Adipocyte (in vitro differentiated cells): ENCODE measurements at regions not wholly inside any gene's neighbourhood (a gene's known extent, or its start where the extent isn't known, plus 50 kb on each side); places are given as distances from the start of the nearest gene placed in this dataset.
"Not testable (repeated sequence)": the region's sequence is repeated elsewhere in the genome, so short reads cannot be mapped to it uniquely, and the experiment has no call there.

ENCODE experiments used
- DNase-seq: peaks from one replicate; pipeline ENCODE4 v3.0.0-alpha.2; 2015; ENCODE audit warnings: low read depth
- H3K27me3 ChIP-seq: replicated peaks from 2 replicates; pipeline ENCODE4 v1.7.0; 2013; ENCODE audit warnings: mild to moderate bottlenecking, low read length, moderate library complexity; ENCODE audit not compliant: control insufficient read depth, insufficient read depth
- H3K36me3 ChIP-seq: 2 replicates; pipeline ENCODE4 v1.7.0; 2013; ENCODE audit warnings: low read length, mild to moderate bottlenecking, moderate library complexity; ENCODE audit not compliant: control insufficient read depth, insufficient read depth, severe bottlenecking
- H3K4me1 ChIP-seq: 2 replicates; pipeline ENCODE4 v1.7.0; 2013; ENCODE audit warnings: mild to moderate bottlenecking, low read length, moderate library complexity; ENCODE audit not compliant: control insufficient read depth, insufficient read depth
- H3K4me3 ChIP-seq: 2 replicates; pipeline ENCODE4 v1.7.0; 2013; ENCODE audit warnings: mild to moderate bottlenecking, low read length, moderate library complexity
- H3K9ac ChIP-seq: 2 replicates; pipeline ENCODE4 v1.7.0; 2013; ENCODE audit warnings: mild to moderate bottlenecking, low read length, moderate library complexity
- H3K9me3 ChIP-seq: 2 replicates; pipeline ENCODE4 v1.7.0; 2013; ENCODE audit warnings: mild to moderate bottlenecking, low read length, moderate library complexity; ENCODE audit not compliant: control insufficient read depth

GRCh38 chr3:193962986-193963685 lies 172.8 kb upstream of the HES1 start:
- Histone ChIP-seq H3K36me3 (no peaks in the 10 kb centered on the region), H3K27me3 (peaks cover 68% of the 10 kb centered on the region)

DNA sequence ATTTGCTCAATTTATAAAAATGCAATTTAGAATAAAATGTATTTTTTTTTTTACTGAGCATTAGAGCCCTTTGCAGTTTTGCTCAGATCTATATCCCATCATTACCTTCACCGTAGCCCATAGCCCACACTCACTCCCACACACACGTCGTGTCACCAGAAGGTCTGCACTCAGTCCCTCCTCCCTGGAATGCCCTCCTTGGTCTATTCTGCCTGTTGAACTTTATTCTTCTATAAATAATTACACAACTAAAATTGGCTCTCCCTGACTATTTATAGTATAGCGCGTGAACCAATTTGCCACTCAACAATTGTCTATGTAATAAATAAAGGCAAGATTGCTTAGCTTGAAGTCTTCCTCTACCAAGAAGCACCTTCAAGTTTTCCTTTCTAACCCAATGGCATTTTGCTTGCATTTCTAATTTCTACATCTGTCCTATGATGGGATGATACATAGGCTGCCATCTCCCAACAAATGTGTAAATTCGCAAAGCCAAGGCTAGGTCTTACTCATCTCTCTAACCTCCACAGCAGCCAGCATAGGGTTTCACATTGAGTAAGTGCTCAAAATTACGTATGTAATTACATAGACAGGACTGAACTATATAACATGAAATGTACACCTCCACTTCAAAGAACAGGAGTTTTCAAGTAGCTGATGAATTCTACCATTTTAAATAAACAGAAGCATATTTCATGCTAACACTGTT lies 172.0 kb upstream of the HES1 start:
- no peaks in the 10 kb centered on the region for H3K4me1 ChIP-seq
- H3K36me3 ChIP-seq: no peaks in the 10 kb centered on the region
- no peak overlapping the region for H3K9ac ChIP-seq
- no peak for DNase-seq
- no peak overlapping the region for H3K4me3 ChIP-seq
- H3K27me3 ChIP-seq: peaks cover 62% of the 10 kb centered on the region
- H3K9me3 ChIP-seq: peaks cover 2% of the 10 kb centered on the region

More at GRCh38 chr3:193962986-193963685, 172.8 kb upstream of the HES1 start:
- peaks cover 2% of the 10 kb centered on the region for H3K9me3 ChIP-seq
- H3K4me1 ChIP-seq: no peaks in the 10 kb centered on the region
- no peak overlapping the region for H3K4me3 ChIP-seq
- no peak overlapping the region for H3K9ac ChIP-seq
- no peak for DNase-seq

DNA sequence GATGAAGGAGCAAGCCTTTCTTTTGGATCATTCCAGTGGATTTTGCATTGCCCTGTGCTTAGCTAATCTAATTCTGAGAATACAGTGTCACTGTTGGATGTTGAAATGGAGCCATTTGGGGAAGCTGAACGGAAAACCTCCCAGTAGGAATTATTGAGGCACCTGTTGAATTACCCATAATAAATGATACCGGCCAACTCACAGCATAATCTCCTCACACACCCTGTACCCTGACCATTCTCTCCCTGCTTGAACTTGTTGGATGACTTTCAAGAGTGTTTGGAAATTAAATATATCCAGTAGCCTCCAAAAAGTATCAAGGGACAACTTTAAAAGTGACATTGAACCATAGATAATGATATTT lies 171.4 kb upstream of the HES1 start:
- no peaks in the 10 kb centered on the region for H3K36me3 ChIP-seq
- no peaks in the 10 kb centered on the region for H3K4me1 ChIP-seq
- DNase-seq: no peak
- no peak overlapping the region for H3K9ac ChIP-seq
- no peak overlapping the region for H3K4me3 ChIP-seq
- H3K9me3 ChIP-seq: peaks cover 2% of the 10 kb centered on the region
- peaks cover 58% of the 10 kb centered on the region for H3K27me3 ChIP-seq

DNA sequence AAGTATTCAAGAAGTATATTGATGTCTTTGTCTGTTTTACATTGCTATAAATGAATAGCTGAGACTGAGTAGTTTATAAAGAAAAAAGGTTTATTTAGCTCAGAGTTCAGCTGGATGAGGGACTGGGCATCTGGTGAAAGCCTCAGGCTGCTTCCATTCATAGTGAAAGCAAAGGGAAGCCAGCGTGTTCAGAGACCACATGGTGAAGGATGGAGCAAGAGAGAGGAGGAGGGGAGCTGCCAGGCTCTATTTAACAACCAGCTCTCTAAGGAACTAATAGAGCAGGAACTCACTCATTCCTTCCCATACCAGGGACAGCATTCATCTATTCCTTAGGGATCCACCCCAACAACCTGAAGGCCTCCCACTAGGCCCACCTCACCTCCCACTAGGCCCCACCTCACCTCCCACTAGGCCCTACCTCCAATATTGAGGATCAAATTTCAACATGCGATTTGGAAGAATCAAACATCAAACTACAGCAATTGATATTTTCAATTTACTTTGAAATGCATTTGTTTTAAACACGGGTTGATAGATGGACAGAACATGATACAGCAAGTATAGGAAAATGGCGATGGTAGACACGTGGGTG lies 167.5 kb upstream of the HES1 start:
- H3K9ac ChIP-seq: no peak overlapping the region
- DNase-seq: no peak
- H3K9me3 ChIP-seq: no peaks in the 10 kb centered on the region
- peaks cover 5% of the 10 kb centered on the region for H3K4me1 ChIP-seq
- no peaks in the 10 kb centered on the region for H3K36me3 ChIP-seq
- no peak overlapping the region for H3K4me3 ChIP-seq
- H3K27me3 ChIP-seq: peaks cover 42% of the 10 kb centered on the region

DNA sequence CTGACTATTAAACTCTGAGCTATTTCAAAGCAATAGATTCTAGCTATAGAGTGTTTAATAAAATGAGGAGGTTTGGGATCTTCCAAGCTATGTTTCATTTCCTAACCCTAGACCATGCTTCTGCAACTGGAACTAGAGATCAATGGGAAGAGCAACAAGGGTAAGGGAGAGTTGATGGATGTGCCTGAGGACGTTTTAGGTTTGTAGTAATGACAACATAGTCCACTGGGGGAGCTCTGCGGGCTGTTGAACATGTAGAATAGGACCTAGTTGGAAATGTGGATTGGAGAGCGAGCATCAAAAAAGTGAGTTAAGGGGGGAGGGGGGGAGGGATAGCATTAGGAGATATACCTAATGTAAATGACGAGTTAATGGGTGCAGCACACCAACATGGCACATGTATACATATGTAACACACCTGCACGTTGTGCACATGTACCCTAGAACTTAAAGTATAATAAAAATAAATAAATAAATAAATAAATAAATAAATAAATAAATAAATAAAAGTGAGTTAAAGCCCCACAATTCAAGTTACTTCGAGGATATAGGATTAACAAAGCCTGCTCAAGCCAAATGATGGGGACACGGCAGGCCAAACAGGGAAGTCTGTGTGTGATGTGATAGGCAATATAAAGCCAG lies 165.7 kb upstream of the HES1 start:
- H3K9ac ChIP-seq, H3K4me3 ChIP-seq, H3K36me3 ChIP-seq, H3K9me3 ChIP-seq, H3K4me1 ChIP-seq: not testable (repeated sequence)
- peak; percentile 44 for DNase-seq
- H3K27me3 ChIP-seq: peaks cover 46% of the 10 kb centered on the region

DNA sequence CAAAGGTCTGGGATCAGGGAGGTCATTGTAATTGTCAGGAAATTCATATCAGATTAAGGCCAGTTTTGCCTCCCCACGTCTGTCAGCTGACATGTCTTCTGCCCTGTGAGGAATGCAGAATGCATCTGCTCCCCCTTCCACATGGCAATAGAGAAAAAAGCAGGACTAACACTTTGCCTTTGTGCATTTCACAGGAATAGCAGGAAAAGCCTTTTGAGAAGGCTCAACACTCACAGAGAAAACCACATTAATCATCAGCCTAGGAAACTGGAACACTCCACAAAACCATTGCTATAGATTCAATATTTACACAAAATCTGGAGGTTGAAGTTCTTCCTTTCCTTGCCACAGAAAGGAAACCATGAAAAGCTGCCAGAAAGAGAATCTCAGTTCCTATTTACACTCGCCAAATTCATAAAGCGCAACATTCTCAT lies 165.2 kb upstream of the HES1 start:
- peaks cover 5% of the 10 kb centered on the region for H3K4me1 ChIP-seq
- peaks cover 45% of the 10 kb centered on the region for H3K27me3 ChIP-seq
- H3K4me3 ChIP-seq: no peak overlapping the region
- DNase-seq: no peak
- no peaks in the 10 kb centered on the region for H3K9me3 ChIP-seq
- no peaks in the 10 kb centered on the region for H3K36me3 ChIP-seq
- no peak overlapping the region for H3K9ac ChIP-seq

DNA sequence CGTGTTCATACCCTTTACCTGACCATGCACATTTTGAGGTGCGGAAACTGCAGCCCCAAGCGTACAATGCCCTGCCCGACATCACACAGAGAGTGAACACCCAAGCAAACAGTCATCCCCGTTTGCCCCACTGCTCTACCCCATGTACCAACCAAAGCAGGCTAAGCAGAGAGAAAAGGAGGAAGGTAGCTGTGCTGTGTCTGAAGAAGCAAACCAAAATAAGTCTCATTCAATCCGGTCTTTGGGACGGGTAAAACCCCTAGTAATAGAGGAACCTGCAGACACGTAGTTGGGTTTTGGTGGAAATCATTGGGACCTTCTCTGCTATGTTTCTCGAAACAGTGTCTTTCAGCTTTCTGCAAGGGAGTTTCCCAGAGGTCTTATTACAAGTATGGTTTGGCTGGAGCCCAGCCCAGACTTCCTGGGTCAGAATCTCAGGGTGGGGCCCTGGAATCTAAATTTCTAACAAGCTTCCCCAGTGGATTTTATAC lies 164.6 kb upstream of the HES1 start:
- DNase-seq: peak; percentile 30

DNA sequence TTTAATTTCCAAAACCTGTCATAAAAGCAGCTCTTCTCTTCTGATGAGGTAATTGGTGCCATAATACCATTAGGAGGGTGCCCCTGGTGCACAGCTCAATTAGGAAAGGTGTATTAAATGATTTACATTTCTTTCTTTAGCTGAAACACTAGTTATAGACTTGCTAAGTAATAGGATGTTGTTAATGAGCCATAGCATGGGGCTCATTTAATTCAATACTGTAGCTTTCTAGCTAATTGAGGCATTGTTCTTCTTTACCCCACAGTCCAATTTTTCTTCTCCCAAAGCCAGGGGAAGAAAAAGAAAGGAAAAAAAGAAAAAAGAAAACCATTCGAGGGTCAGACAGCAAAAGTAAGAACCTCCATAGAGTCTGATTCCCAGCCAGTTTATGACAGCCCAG lies 164.0 kb upstream of the HES1 start:
- H3K27me3 ChIP-seq: peaks cover 48% of the 10 kb centered on the region
- no peaks in the 10 kb centered on the region for H3K36me3 ChIP-seq
- peaks cover 5% of the 10 kb centered on the region for H3K4me1 ChIP-seq
- no peaks in the 10 kb centered on the region for H3K9me3 ChIP-seq
- H3K9ac ChIP-seq: no peak overlapping the region
- no peak for DNase-seq
- H3K4me3 ChIP-seq: no peak overlapping the region

More for the DNA sequence above, 164.6 kb upstream of the HES1 start:
- Histone ChIP-seq H3K9ac (no peak overlapping the region), H3K4me1 (peaks cover 5% of the 10 kb centered on the region), H3K36me3 (no peaks in the 10 kb centered on the region), H3K4me3 (no peak overlapping the region), H3K9me3 (no peaks in the 10 kb centered on the region), H3K27me3 (peaks cover 48% of the 10 kb centered on the region)

DNA sequence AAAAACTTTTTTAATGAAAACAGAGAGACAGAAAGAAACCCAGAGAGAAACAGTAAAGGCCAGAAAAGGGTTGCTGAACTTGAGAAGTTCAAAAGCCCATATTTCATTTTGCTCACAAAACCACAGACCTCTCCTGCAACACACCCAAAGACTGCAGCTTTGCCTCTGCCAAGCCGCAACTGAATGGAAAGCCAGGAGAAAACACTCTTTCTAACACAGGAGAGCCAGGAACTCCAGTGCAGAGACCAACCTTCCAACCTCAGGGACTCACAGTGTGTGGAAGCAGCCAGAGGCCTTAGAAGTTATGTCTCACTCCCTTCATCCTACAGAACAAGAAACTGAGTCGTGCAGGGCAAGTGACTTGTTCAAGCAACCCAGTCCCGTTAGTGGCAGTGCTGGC lies 163.1 kb upstream of the HES1 start:
- Histone ChIP-seq H3K36me3 (no peaks in the 10 kb centered on the region), H3K9ac (no peak overlapping the region), H3K27me3 (peaks cover 46% of the 10 kb centered on the region), H3K4me3 (no peak overlapping the region), H3K4me1 (peaks cover 5% of the 10 kb centered on the region), H3K9me3 (no peaks in the 10 kb centered on the region)
- DNase-seq: no peak

GRCh38 chr3:193974191-193974652 lies 161.7 kb upstream of the HES1 start:
- Histone ChIP-seq H3K4me3 (no peak overlapping the region), H3K27me3 (peaks cover 52% of the 10 kb centered on the region), H3K36me3 (no peaks in the 10 kb centered on the region), H3K9ac (no peak overlapping the region), H3K9me3 (no peaks in the 10 kb centered on the region), H3K4me1 (peaks cover 5% of the 10 kb centered on the region)
- DNase-seq: no peak
